OCI-LY3 (cell line): ENCODE measurements at regions not wholly inside any gene's neighbourhood (a gene's known extent, or its start where the extent isn't known, plus 50 kb on each side); places are given as distances from the start of the nearest gene placed in this dataset.

Experiments used
- CTCF ChIP-seq: fragments of 200-600, 300-600 bp; sonication (generic); IDR thresholded peaks from 2 replicates; pipeline ENCODE4 v1.5.1; 2014; ENCODE audit warnings: antibody characterized with exemption, low read length, low read depth
- EZH2phosphoT487 ChIP-seq: fragments of 200-600 bp; shearing (Covaris generic); IDR thresholded peaks from 2 replicates; pipeline ENCODE4 v1.6.1; 2018; ENCODE audit warnings: antibody characterized with exemption, mixed run types, low read depth

GRCh38 chr10:125550362-125550761 is 132.6 kb downstream of the TEX36 start:
- TF ChIP-seq CTCF: no peak
- no peak for TF ChIP-seq EZH2phosphoT487
